IPS-20b (cell line): ENCODE measurements at regions not wholly inside any gene's neighbourhood (a gene's known extent, or its start where the extent isn't known, plus 50 kb on each side); places are given as distances from the start of the nearest gene placed in this dataset.
"Not testable (repeated sequence)": the region's sequence is repeated elsewhere in the genome, so short reads cannot be mapped to it uniquely, and the experiment has no call there.

Experiments used
- H3K27ac ChIP-seq: one replicate; pipeline ENCODE4 v1.5.1; 2013; ENCODE audit warnings: low read length
- H3K27me3 ChIP-seq: 2 replicates; pipeline ENCODE4 v1.6.1; 2013; ENCODE audit warnings: mild to moderate bottlenecking, low read length, inconsistent platforms; ENCODE audit not compliant: insufficient read depth
- H3K36me3 ChIP-seq: 2 replicates; pipeline ENCODE4 v1.6.1; 2013; ENCODE audit warnings: low read depth, mild to moderate bottlenecking, inconsistent platforms, low read length, moderate library complexity; ENCODE audit not compliant: insufficient read depth
- H3K4me1 ChIP-seq: 2 replicates; pipeline ENCODE4 v1.6.1; 2013; ENCODE audit warnings: mild to moderate bottlenecking, control low read depth, inconsistent platforms, low read length, moderate library complexity; ENCODE audit not compliant: insufficient read depth
- H3K4me3 ChIP-seq: 2 replicates; pipeline ENCODE4 v1.5.1; 2013; ENCODE audit warnings: mild to moderate bottlenecking, low read length, inconsistent platforms
- H3K9ac ChIP-seq: 2 replicates; pipeline ENCODE4 v1.6.1; 2013; ENCODE audit warnings: low read depth, mild to moderate bottlenecking, inconsistent platforms, low read length, moderate library complexity
- H3K9me3 ChIP-seq: 2 replicates; pipeline ENCODE4 v1.6.1; 2013; ENCODE audit warnings: mild to moderate bottlenecking, low read depth, low read length, inconsistent platforms; ENCODE audit not compliant: insufficient read depth

DNA sequence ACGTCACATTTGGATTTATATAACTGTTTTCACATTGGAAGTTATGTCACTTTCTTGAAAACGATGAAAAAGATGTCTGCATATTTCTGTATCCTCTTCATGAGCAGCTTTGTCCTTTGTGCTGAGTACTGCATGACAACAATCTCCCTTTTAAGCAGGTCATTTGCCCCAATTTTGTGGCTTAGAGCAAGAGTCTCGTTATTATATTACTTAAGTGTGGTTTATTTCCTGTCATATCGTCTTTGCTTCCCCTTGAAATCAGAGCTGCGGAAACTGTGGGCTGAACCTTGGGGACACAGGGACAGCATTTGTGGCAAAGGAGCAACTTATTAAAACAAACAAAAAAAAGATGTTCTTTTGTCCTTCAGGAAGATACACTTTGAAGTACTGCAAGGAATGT, 254.0 kb upstream of the DSEL start:
- H3K9me3 ChIP-seq, result no peaks in the 10 kb centered on the region
- no peaks in the 10 kb centered on the region for H3K36me3 ChIP-seq
- H3K27me3 ChIP-seq, result no peaks in the 10 kb centered on the region
- H3K9ac ChIP-seq, result no peak overlapping the region
- no peak overlapping the region for H3K27ac ChIP-seq
- H3K4me3 ChIP-seq, result no peak overlapping the region
- no peaks in the 10 kb centered on the region for H3K4me1 ChIP-seq

DNA sequence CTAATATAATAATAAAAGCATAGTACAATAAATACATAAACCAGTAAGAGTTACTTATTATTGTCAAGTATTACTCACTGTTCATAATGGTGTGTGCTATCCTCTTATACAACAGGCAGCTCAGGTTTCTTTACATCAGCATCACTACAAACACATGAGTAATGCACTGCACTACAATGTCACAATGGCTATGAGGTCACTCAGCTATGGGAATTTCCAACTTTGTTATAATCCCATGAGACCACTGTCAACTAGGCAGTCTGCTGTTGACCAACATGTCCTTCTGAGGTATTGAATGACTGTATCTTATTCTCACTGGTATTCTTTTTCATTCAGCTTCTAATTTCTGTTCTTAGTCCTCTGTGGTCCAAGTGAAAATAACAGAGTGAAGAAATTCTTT, 250.4 kb upstream of the DSEL start:
- Histone ChIP-seq H3K27me3 (no peaks in the 10 kb centered on the region), H3K36me3 (no peaks in the 10 kb centered on the region), H3K4me1 (no peaks in the 10 kb centered on the region), H3K9me3 (no peaks in the 10 kb centered on the region), H3K9ac (no peak overlapping the region), H3K4me3 (no peak overlapping the region), H3K27ac (no peak overlapping the region)

DNA sequence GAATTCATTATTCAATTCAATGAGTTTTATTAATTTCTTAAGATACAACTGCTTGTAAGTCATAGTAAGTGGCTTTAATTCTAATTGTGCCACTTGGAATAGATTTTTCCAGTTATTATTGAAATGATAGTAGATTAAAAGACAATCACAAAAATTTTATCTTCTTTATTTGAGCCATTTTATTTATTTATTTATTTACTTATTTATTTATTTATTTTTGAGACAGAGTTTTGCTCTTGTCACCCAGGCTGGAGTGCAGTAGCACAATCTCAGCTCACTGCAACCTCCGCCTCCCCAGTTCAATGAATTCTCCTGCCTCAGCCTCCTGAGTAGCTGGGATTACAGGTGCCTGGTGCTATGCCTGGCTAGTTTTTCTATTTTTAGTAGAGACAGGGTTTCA, 235.7 kb upstream of the DSEL start:
- H3K27me3 ChIP-seq, H3K27ac ChIP-seq, H3K9ac ChIP-seq, H3K4me3 ChIP-seq, H3K9me3 ChIP-seq, H3K36me3 ChIP-seq, H3K4me1 ChIP-seq: not testable (repeated sequence)

DNA sequence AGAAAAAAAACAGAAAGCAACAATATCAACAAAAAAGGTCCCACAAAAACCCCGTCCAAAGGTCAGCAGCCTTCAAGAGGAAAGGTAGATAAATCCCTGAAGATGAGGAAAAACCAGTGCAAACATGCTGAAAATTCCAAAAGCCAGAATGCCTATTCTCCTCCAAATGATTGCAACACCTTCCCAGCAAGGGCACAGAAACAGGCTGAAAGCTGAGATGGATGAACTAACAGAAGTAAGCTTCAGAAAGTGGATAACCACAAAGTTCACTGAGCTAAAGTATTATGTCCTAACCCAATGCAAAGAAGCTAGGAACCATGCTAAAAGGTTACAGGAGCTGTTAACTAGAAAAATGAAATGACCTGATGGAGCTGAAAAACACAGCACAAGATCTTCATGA, 226.4 kb upstream of the DSEL start:
- Histone ChIP-seq H3K4me3 (no peak overlapping the region), H3K27me3 (no peaks in the 10 kb centered on the region), H3K27ac (no peak overlapping the region), H3K9ac (no peak overlapping the region), H3K9me3 (peaks cover 3% of the 10 kb centered on the region; the same call in 1 of the 2 replicates), H3K36me3 (no peaks in the 10 kb centered on the region), H3K4me1 (no peaks in the 10 kb centered on the region; the same call in 1 of the 2 replicates)

DNA sequence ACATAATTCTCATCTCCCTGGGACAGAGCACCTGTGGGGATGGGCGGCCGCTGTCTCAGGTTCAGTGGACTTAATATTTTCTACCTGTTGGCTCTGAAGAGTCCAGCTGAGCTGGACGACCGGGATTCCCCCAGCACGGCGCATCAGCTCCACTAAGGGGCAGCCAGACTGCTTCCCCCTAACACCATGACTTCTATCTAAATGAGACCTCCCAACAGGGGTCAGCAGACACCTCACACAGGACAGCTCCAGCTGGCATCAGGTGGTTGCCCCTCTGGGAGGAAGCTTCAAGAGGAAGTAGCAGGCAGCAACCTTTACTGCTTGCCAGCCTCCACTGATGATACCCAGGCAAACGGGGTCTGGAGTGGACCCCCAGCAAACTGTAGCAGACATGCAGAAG, 226.0 kb upstream of the DSEL start:
- Histone ChIP-seq H3K27me3 (no peaks in the 10 kb centered on the region), H3K4me3 (no peak overlapping the region), H3K9me3 (peaks cover 3% of the 10 kb centered on the region; the same call in 1 of the 2 replicates), H3K27ac (no peak overlapping the region), H3K4me1 (no peaks in the 10 kb centered on the region; the same call in 1 of the 2 replicates), H3K9ac (no peak overlapping the region), H3K36me3 (no peaks in the 10 kb centered on the region)

DNA sequence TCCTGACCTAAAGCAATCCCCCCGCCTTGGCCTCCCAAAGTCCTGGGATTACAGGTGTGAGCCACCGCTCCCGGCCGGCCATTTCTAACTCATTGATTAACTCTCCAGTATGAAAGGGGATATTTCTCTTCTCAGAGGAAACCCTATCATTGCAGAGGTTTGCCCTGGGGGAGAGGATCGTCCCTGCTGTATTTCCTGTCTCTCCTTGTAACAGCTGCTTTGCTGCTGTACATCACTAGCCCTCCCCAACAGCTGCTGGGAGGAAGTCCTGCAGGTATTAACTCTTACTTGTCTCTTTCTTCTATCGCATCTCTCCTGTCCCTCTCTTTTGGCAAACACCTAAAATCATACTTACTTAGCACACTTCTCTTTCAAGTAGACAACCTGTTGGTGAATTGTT, 219.0 kb upstream of the DSEL start:
- Histone ChIP-seq H3K27me3 (no peaks in the 10 kb centered on the region), H3K4me1 (no peaks in the 10 kb centered on the region), H3K9ac (no peak overlapping the region), H3K36me3 (no peaks in the 10 kb centered on the region), H3K9me3 (no peaks in the 10 kb centered on the region; the same call in 1 of the 2 replicates), H3K27ac (no peak overlapping the region), H3K4me3 (no peak overlapping the region)

DNA sequence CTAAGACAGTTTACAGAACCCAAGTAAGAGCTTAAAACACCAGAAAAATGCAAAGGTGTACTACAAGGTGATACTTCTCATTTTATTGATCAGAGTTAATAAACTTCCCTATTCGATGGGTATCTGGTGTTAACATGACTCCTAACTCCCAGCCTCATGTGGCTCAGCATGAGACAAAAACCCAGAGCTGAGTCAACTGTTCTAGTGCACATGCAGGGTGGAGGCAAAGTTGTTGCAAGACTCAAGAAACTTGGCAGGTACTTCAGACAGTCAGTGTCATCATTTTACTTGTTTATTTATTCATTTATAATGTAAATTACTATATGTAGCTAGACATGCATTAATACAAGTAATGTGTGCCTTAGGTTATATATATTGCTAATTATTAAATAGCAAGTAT, 216.6 kb upstream of the DSEL start:
- Histone ChIP-seq H3K9me3 (no peaks in the 10 kb centered on the region; the same call in 1 of the 2 replicates), H3K27ac (no peak overlapping the region), H3K4me3 (no peak overlapping the region), H3K4me1 (no peaks in the 10 kb centered on the region), H3K36me3 (no peaks in the 10 kb centered on the region), H3K9ac (no peak overlapping the region), H3K27me3 (no peaks in the 10 kb centered on the region)

DNA sequence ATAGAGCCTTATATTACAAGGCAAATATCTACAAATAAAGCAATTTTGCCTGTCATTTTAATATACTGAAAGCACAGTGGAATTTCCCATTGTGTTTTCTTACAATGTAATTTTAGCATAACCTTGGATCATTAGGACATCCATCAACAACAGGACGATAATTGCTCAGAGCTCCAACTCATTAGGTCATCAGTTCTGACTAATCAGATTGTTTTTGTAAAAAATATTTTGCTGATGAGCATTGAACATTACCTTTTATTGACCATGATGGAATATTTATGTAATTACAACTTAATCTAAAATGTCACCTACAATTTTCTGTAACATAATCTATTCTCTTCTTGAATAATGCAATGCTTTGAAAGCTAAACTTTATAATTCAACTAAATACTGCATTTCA, 215.3 kb upstream of the DSEL start:
- Histone ChIP-seq H3K27me3 (no peaks in the 10 kb centered on the region), H3K27ac (no peak overlapping the region), H3K9me3 (no peaks in the 10 kb centered on the region; the same call in 1 of the 2 replicates), H3K9ac (no peak overlapping the region), H3K4me1 (no peaks in the 10 kb centered on the region), H3K4me3 (no peak overlapping the region), H3K36me3 (no peaks in the 10 kb centered on the region)

DNA sequence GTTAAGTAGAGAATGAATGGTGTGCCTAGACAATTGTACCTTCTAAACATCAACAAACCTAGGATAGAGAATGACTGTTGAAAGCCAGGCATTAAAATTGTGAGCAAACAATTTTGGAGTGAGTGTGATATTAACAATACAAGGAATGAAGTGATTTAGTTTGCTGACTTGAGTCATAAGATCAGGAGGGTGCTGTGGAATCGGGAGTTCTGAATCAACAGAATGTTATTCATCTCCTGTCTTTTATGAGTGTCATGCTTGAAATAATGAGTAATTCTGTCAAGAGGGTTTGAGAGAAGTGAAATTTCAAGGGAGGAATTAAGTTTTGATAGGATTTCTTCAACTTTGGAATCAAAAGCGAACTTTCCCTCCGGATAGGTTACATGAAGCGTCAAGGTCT, 214.4 kb upstream of the DSEL start:
- Histone ChIP-seq H3K4me3 (no peak overlapping the region), H3K36me3 (no peaks in the 10 kb centered on the region), H3K27ac (no peak overlapping the region), H3K27me3 (no peaks in the 10 kb centered on the region), H3K9me3 (no peaks in the 10 kb centered on the region), H3K9ac (no peak overlapping the region), H3K4me1 (no peaks in the 10 kb centered on the region)

DNA sequence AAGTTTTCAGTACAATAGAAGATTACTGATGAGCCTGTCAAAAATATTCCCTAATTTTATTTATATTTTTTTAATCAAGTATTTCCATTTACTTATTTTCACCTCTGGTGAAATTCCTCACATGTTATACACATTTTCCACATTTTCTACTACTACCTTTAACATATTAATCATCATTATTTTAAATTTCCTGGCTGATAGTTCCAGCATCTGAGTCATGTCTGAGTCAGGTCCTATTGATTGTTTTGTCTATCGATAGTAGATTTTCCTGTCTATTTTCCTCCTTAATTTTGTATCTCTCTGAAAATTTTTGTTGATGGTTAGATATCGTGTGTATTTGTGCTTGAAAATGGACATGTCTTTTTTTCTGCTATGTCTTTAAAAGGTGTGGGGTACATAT, 211.8 kb upstream of the DSEL start:
- no peak overlapping the region for H3K9ac ChIP-seq
- no peak overlapping the region for H3K4me3 ChIP-seq
- no peaks in the 10 kb centered on the region for H3K9me3 ChIP-seq
- no peak overlapping the region for H3K27ac ChIP-seq
- no peaks in the 10 kb centered on the region for H3K27me3 ChIP-seq
- H3K36me3 ChIP-seq, result no peaks in the 10 kb centered on the region
- no peaks in the 10 kb centered on the region for H3K4me1 ChIP-seq

DNA sequence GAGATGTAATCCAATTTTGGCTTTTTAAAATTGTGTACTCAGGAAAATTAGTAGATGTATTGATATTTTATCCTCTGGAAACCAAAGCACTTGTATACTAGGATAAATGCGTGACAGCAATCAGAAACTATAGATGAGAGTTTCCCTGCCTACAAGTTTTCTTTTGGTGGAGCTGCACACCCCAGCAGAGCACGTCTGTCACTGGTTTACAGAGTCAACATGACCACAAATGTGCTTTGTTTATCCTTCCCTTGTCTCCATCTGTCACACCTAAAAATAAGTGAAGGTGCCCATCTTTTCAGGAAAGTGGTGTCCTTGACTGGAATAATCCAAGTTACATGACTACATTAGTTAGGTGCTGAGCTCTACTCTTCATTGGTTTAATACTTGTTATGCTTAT, 210.4 kb upstream of the DSEL start:
- H3K27ac ChIP-seq, result no peak overlapping the region
- H3K9me3 ChIP-seq, result no peaks in the 10 kb centered on the region
- H3K4me3 ChIP-seq, result no peak overlapping the region
- no peaks in the 10 kb centered on the region for H3K4me1 ChIP-seq
- no peaks in the 10 kb centered on the region for H3K36me3 ChIP-seq
- H3K9ac ChIP-seq, result no peak overlapping the region
- H3K27me3 ChIP-seq, result no peaks in the 10 kb centered on the region

DNA sequence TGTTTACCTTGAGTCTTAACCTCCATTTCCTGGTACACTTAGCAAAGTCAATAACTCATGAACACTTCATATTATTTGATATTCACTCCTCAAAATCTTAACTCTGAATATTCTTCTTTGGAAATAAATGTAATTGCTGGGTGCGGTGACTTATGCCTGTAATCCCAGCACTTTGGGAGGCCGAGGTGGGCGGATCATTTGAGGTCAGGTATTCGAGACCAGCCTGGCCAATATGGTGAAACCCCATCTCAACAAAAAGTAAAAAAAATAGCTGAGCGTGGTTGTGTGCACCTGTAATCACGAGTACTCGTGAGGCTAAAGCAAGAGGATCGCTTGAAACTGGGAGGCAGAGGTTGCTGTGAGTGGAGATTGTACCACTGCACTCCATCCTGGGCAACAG, 201.3 kb upstream of the DSEL start:
- Histone ChIP-seq H3K9me3 (no peaks in the 10 kb centered on the region), H3K4me1 (no peaks in the 10 kb centered on the region), H3K27ac (no peak overlapping the region), H3K27me3 (no peaks in the 10 kb centered on the region), H3K36me3 (no peaks in the 10 kb centered on the region), H3K9ac (no peak overlapping the region), H3K4me3 (no peak overlapping the region)

DNA sequence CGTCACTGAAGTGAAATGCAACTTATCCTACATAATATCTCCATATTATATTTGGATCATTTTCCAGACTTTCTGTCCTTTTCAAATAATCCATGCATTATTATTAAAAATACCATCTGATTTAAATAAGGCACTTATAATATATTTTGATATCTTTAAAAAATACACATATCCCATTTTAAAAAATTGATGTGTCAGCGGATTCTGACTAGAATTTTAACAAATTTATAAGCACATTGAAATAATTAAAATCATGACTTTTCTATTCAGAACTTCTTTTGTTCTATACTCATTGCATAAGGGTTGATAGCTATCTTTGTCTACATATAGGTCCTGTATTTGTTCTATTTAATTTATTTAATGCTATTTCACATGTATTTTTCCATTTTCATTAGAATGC, 199.0 kb upstream of the DSEL start:
- Histone ChIP-seq H3K36me3 (no peaks in the 10 kb centered on the region), H3K9ac (no peak overlapping the region), H3K4me3 (no peak overlapping the region), H3K4me1 (no peaks in the 10 kb centered on the region), H3K27me3 (no peaks in the 10 kb centered on the region), H3K27ac (no peak overlapping the region), H3K9me3 (no peaks in the 10 kb centered on the region)
